HG02884 (cell line): ENCODE measurements at regions not wholly inside any gene's neighbourhood (a gene's known extent, or its start where the extent isn't known, plus 50 kb on each side); places are given as distances from the start of the nearest gene placed in this dataset.

ENCODE experiments used
- ATAC-seq: cut with Tn5 transposase; IDR thresholded peaks from one replicate; pipeline ENCODE4 v1.9.1; 2021; ENCODE audit warnings: mild to moderate bottlenecking, moderate library complexity; ENCODE audit not compliant: unreplicated experiment

- ATAC-seq = no peak
Measured at GRCh38 chr15:98187549-98187948, 227.0 kb downstream of the ARRDC4 start.

DNA sequence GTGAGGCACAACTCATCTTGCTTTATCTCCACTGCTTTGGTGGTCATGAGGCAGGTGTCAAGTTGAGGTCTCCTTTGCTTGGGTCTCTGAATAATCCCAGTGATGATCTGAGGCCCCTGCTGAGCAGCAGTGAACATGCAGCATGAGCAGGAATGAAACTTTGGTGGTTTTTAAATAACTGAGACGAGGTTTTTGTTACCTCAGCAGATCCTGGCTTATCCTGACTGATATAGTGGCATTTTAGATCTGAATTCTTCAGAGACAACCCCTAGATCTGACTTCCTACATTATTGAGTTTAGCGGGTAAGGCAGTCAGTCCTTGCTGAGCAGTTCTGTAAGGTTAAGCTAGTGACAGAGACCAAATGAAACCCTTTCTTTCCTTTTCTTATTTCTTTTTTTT, 230.4 kb downstream of the ARRDC4 start:
- ATAC-seq = no peak

DNA sequence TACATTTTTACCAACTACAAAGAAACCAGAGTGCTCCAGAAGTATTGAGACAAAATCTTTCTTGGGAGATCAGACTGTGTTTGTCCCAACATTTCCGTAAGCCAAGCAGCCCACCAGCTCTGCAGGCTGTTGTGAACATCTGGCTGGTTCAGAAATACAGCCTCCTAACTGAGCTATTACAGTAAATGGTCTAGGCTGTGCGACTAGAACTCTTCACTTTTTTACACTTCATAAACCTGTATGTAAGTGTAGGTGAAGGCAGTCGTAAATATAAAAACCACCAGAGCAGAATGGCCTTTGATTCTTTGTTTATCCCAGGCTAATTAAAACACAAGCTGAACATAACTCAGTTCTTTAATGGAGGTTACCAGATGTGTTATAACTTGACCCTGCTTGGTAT, 235.3 kb downstream of the ARRDC4 start:
- ATAC-seq = no peak

DNA sequence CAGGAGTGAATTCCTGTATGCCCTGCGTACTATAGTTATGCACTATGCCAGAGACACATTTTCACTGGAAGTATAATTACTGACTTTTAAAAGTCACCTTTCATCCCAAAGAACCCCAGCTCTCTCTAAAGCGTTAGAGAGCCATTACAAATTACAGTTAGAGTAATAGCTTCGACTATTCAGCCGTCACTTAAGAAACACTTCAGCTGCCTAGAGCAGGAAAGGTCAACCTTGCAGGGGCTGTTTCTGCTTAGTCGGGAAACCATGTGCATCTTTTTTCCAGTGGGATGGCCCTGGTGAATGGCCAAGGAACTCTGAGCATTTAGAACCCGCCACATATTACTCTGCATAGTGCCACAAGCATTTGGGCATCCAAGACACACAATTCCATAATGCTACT, 235.9 kb downstream of the ARRDC4 start:
- no peak for ATAC-seq

DNA sequence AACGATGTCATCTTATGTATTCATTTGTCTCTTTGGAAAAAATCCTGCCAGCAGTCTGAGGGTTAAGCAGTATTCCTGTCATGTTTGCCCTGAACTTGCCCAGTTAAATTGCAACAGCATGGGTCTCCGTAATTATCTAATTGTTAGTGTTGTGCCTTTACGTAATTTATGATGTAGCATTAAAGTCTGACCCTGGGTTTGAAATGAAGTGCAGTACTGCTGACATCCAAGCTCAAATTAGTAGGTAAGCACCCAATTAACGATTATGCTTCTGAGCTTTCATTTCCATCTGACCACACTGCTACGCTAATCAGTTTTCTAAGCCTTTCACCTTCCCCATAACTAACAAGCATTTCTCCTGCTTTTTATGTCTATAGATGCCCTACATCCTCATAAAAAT, 241.8 kb downstream of the ARRDC4 start:
- ATAC-seq = no peak

DNA sequence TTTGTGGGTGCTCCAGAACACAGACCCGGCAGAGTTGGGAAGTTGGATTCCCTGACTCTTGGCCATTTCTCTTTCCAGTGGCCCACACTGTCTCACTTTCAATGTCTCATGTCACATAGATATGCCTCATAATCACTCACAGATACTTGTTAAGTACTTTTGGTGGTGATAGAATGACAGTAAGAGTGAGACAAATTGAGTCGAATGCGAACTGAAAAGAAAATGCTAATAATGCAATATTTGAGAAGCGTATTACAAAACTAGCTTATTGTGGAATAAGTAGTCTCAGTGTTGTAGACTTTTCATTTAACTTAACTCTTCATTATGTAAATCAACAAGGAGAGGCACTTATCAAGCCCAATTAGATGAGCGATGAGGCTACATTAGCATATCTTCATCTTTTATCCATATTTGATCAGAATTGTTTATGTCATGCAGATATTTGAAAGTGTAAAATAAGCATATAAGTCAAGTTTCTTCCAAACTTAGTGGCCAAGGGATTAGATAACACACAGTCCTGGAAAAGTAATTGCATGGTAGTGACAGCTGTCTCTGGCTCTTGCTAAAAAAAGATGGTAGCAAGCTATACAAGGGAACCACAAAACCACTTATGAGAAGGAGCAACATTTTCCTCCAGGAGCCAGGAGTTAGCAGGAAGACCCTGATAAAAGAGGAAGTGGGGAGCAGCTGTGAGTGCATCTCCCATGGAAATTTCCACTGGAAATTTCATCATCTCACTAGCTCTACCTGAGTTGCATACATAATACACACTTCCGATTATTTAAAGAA, 243.6 kb downstream of the ARRDC4 start:
- no peak for ATAC-seq

GRCh38 chr15:98207928-98208327, 247.4 kb downstream of the ARRDC4 start:
- no peak for ATAC-seq

DNA sequence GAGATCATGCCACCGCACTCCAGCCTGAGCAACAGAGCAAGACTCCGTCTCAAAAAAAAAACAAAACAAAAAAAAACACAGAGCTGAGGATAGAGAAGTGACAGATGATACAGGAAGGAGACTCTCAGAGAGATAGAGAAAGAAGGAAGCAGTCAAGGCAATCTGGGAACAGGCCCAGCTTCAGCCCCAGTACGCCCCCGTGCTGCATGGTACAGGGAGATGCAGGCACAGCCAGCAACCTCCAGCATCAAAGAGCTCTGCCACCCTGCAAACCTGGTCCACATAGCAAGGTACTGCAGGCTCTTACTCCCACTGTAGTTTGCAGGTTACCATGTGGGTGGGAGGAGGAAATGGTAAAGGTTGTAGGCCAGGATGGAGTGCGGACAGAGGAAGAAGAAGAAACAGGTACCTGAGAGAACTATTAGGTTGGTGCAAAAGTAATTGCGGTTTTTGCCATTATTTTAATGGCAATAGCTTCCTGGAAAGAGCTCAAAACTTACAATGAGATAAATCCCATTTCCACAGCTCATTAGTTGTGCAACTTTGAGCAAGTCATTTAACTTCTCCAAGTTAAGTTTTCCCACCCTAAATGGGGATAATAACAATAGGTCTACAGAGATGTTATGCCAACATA, 253.0 kb downstream of the ARRDC4 start:
- ATAC-seq = no peak

GRCh38 chr15:98216166-98216565, 255.7 kb downstream of the ARRDC4 start:
- no peak for ATAC-seq

- no peak for ATAC-seq
Measured at GRCh38 chr15:98217356-98217755, 256.9 kb downstream of the ARRDC4 start.

DNA sequence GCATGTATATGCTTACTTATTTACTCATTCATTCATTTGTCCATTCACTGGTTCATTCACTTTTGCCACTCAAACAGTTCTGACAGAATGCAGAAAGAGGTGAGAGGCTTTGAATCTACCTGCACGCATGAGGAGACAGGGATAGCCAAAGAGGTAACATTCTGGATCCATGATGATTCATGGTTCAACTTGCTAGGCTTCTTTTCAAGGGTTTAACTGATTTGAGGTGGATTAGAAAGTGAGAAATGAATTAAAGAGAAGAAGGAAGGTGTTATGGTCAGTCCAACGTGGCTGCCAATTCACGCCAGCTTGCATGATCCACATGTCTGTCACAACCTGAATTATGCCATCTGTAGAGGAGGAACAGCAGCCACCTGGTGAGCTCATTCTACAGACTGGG, 260.6 kb downstream of the ARRDC4 start:
- ATAC-seq = no peak

DNA sequence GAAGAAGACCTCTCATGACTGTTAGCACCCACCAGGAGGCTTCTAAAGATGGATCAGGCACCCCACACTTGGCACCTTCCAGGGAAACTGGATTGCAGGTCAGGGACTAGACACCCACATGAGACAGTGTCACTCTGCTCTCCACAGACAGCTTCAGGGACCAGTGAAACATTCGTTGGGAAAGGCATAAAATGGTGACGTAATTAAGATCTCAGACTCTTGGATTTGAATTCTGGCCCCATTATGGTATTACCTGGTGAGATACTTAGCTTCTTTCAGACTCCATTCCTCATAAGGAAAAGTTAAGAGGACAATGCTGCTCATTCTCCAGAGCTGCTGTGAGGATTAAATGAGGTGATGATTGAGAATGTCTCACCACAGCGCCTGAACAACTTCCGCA, 261.1 kb downstream of the ARRDC4 start:
- no peak for ATAC-seq

DNA sequence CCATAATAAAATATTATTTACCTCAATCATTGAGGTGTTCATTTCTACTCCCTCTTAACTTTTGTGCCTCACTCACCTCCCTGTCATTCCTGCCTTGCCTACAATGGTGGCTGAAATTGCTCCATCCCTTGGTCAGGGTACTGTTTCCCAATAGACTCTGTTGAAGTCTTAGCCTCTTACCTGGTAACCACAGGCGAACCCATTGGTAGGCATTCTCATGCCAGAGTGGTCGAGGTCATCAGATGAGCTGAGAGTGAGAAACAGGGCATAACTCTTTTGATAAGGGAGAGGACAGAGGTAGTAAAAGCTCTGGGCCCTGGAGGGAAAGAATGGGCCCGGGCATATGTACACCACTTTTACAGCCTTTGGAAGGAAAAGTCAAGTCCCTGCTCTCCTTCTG, 265.6 kb downstream of the ARRDC4 start:
- ATAC-seq = no peak

- no peak for ATAC-seq
Measured at GRCh38 chr15:98226578-98226977, 266.1 kb downstream of the ARRDC4 start.

- ATAC-seq = no peak
Measured at GRCh38 chr15:98228846-98229245, 268.3 kb downstream of the ARRDC4 start.

- ATAC-seq = no peak
Measured at GRCh38 chr15:98230975-98231374, 270.5 kb downstream of the ARRDC4 start.

GRCh38 chr15:98231696-98232440, 271.4 kb downstream of the ARRDC4 start:
- ATAC-seq = no peak

DNA sequence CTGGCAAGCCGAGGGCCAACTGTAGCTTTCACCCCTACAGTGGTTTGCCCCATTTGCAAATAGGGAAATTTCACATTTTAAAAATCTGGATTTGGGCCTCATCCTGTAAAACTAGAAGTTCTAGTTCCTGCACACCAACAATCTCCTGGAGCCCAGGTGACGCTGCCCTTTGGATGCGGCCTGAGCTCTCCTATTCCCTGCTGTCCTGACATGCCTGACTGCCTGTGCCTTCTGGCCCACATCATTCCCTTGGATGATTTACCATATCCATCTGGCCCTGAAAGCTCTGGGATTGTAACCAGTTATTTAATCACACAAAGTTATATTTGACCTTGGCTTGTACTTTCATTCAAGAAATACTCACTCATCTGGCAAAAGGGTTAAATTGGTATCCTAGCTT, 272.3 kb downstream of the ARRDC4 start:
- ATAC-seq = no peak

- ATAC-seq = no peak
Measured at GRCh38 chr15:98233873-98234272, 273.4 kb downstream of the ARRDC4 start.

- ATAC-seq = no peak
Measured at GRCh38 chr15:98240303-98240702, 279.8 kb downstream of the ARRDC4 start.

- no peak for ATAC-seq
Measured at GRCh38 chr15:98241032-98241554, 280.6 kb downstream of the ARRDC4 start.

DNA sequence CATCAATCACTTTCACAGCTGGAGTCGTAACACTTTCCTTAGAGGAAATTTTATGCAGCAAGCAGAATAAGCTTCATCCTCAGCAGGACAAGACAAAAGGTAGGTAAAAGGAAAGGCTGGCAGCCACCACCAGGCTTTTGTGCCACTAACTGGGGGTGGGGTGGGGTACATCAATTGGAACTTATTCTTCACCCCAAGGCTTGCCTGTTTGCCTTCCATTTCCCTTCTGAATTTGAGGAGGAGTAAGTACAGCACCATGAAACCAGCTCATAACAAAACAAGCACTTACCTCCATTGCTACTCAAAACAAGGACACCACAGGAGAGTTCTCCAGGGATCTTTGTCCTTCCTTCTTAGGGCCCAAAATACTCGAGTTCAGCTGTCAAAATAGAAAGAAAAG, 296.8 kb downstream of the ARRDC4 start:
- ATAC-seq = no peak
